Esophagus muscularis mucosa (tissue), 4 donors: ENCODE measurements at regions not wholly inside any gene's neighbourhood (a gene's known extent, or its start where the extent isn't known, plus 50 kb on each side); places are given as distances from the start of the nearest gene placed in this dataset.

Source experiments
- DNase-seq: peaks from one replicate; pipeline ENCODE4 v3.0.0-alpha.2; 2017; ENCODE audit errors: extremely low spot score
- H3K27ac ChIP-seq, 4 donors: fragments of 200-600 bp; sonication (generic); replicated peaks in 1 of 4; 1 replicate in 3 of 4; 2 replicates in 1 of 4; pipeline ENCODE4 v1.5.1; 2016 to 2019; ENCODE audit warnings: mild to moderate bottlenecking in 1 of 4
- H3K27me3 ChIP-seq, 4 donors: fragments of 200-600 bp; sonication (generic); one replicate each; pipeline versions ENCODE4 v1.5.1 to v1.6.0; 2016 to 2019
- H3K36me3 ChIP-seq, 4 donors: fragments of 200-600 bp; sonication (generic); one replicate each; pipeline ENCODE4 v1.5.1; 2016 to 2019
- H3K4me1 ChIP-seq, 4 donors: fragments of 200-600 bp; sonication (generic); one replicate each; pipeline ENCODE4 v1.5.1; 2016 to 2019
- H3K4me3 ChIP-seq, 4 donors: fragments of 200-600 bp; sonication (generic); 1 replicate in 2 of 4; 2 replicates in 2 of 4; pipeline ENCODE4 v1.5.1; 2016 to 2019; ENCODE audit warnings: mild to moderate bottlenecking in 4 of 4, moderate library complexity in 1 of 4
- H3K9me3 ChIP-seq, 4 donors: fragments of 200-600 bp; sonication (generic); 1 replicate in 3 of 4; 2 replicates in 1 of 4; pipeline ENCODE4 v1.5.1; 2016 to 2019
- CTCF ChIP-seq, 3 experiments: fragments of 200-600 bp in 2 of 3; fragments of 450-650 bp in 1 of 3; sonication (generic) in 2 of 3; IDR thresholded peaks; one replicate each; pipeline ENCODE4 v1.5.1; 2017 to 2019; ENCODE audit warnings: antibody characterized with exemption in 3 of 3, mild to moderate bottlenecking in 2 of 3, moderate library complexity in 1 of 3
- EP300 ChIP-seq: sonication (generic); formaldehyde crosslinking; IDR thresholded peaks from one replicate; pipeline ENCODE4 v1.6.1; 2017; ENCODE audit warnings: antibody characterized with exemption
- POLR2A ChIP-seq: fragments of 450-650 bp; IDR thresholded peaks from one replicate; pipeline ENCODE4 v1.6.1; 2017; ENCODE audit warnings: antibody characterized with exemption, moderate library complexity, mild to moderate bottlenecking, low read depth
- POLR2AphosphoS5 ChIP-seq, 2 donors: sonication (generic); formaldehyde crosslinking; IDR thresholded peaks; one replicate each; pipeline ENCODE4 v1.6.1; 2017; ENCODE audit warnings: antibody characterized with exemption in 2 of 2
- WGBS: methylation state at CpG from one replicate; pipeline ENCODE4 v1.1.5; 2018; 5-methylcytosine and 5-hydroxymethylcytosine counted together
- intact Hi-C: fragments of 100-400 bp; cut with DNase I; formaldehyde crosslinking; loops from one replicate; pipeline ENCODE4 v1.15.1; 2023

GRCh38 chr4:135839712-135840111 is 1638.1 kb upstream of the PABPC4L start:
- no peak for DNase-seq
- Histone ChIP-seq H3K4me3 (no peak overlapping the region), H3K27me3 (no peaks in the 10 kb centered on the region), H3K27ac (no peak overlapping the region), H3K9me3 (no peaks in the 10 kb centered on the region), H3K4me1 (no peaks in the 10 kb centered on the region), H3K36me3 (no peaks in the 10 kb centered on the region)
- TF ChIP-seq EP300, result no peak
- no peak for TF ChIP-seq CTCF (IDR thresholded peaks at IDR 0.05)
- TF ChIP-seq POLR2A, result no peak
- no peak for TF ChIP-seq POLR2AphosphoS5 (IDR thresholded peaks at IDR 0.05)
- 78% methylated on average over 2 of the region's 2 CpGs for WGBS
- intact Hi-C loops, result no loop called here

- intact Hi-C loops, result no loop called here
These were observed 1637.3 kb upstream of the PABPC4L start for GRCh38 chr4:135838889-135839288.

GRCh38 chr4:135834471-135834870 is 1632.9 kb upstream of the PABPC4L start:
- no peaks in the 10 kb centered on the region for H3K4me1 ChIP-seq
- H3K4me3 ChIP-seq, result no peak overlapping the region
- intact Hi-C loops, result no loop called here
- no peaks in the 10 kb centered on the region for H3K36me3 ChIP-seq
- DNase-seq, result no peak
- TF ChIP-seq POLR2A, result no peak
- no peak for TF ChIP-seq POLR2AphosphoS5 (IDR thresholded peaks at IDR 0.05)
- no peak for TF ChIP-seq CTCF (IDR thresholded peaks at IDR 0.05)
- TF ChIP-seq EP300, result no peak
- 87% methylated on average over 2 of the region's 2 CpGs for WGBS
- no peak overlapping the region for H3K27ac ChIP-seq
- H3K27me3 ChIP-seq, result no peaks in the 10 kb centered on the region
- H3K9me3 ChIP-seq, result no peaks in the 10 kb centered on the region

More at GRCh38 chr4:135838889-135839288, 1637.3 kb upstream of the PABPC4L start:
- H3K4me3 ChIP-seq, result no peak overlapping the region
- no peak for DNase-seq
- H3K27ac ChIP-seq, result no peak overlapping the region
- H3K27me3 ChIP-seq, result no peaks in the 10 kb centered on the region
- no peaks in the 10 kb centered on the region for H3K9me3 ChIP-seq
- WGBS, result 63% methylated on average over 1 of the region's 1 CpG
- no peaks in the 10 kb centered on the region for H3K4me1 ChIP-seq
- TF ChIP-seq POLR2A, result no peak
- no peak for TF ChIP-seq CTCF (IDR thresholded peaks at IDR 0.05)
- no peak for TF ChIP-seq EP300
- no peak for TF ChIP-seq POLR2AphosphoS5 (IDR thresholded peaks at IDR 0.05)
- no peaks in the 10 kb centered on the region for H3K36me3 ChIP-seq

GRCh38 chr4:135833529-135833928 is 1631.9 kb upstream of the PABPC4L start:
- DNase-seq, result no peak
- intact Hi-C loops, result no loop called here
- TF ChIP-seq EP300, result no peak
- H3K9me3 ChIP-seq, result no peaks in the 10 kb centered on the region
- H3K4me1 ChIP-seq, result no peaks in the 10 kb centered on the region
- no peaks in the 10 kb centered on the region for H3K27me3 ChIP-seq
- 81% methylated on average over 1 of the region's 1 CpG for WGBS
- H3K27ac ChIP-seq, result no peak overlapping the region
- no peaks in the 10 kb centered on the region for H3K36me3 ChIP-seq
- H3K4me3 ChIP-seq, result no peak overlapping the region

- no peak overlapping the region for H3K4me3 ChIP-seq
- WGBS, result 64% methylated on average over 3 of the region's 3 CpGs
- no peaks in the 10 kb centered on the region for H3K9me3 ChIP-seq
- TF ChIP-seq POLR2AphosphoS5 (IDR thresholded peaks at IDR 0.05) (no peak), EP300 (no peak), POLR2A (no peak), CTCF (IDR thresholded peaks at IDR 0.05) (no peak)
- H3K27ac ChIP-seq, result no peak overlapping the region
- intact Hi-C loops, result no loop called here
- H3K27me3 ChIP-seq, result no peaks in the 10 kb centered on the region
- H3K4me1 ChIP-seq, result no peaks in the 10 kb centered on the region
- no peaks in the 10 kb centered on the region for H3K36me3 ChIP-seq
- no peak for DNase-seq
These were observed 1623.2 kb upstream of the PABPC4L start for GRCh38 chr4:135824759-135825296.
